Panc1 (cell line): ENCODE measurements at regions not wholly inside any gene's neighbourhood (a gene's known extent, or its start where the extent isn't known, plus 50 kb on each side); places are given as distances from the start of the nearest gene placed in this dataset.

Source experiments
- SIN3A ChIP-seq: IDR thresholded peaks from 2 replicates; pipeline ENCODE4 v1.6.1; 2012; ENCODE audit warnings: low read depth, mild to moderate bottlenecking, low read length, moderate library complexity, borderline replicate concordance; ENCODE audit not compliant: insufficient read depth
- TF ChIP-seq, protein P1 (sequence below): fragments of 450-650 bp; IDR thresholded peaks from 2 replicates; pipeline ENCODE4 v1.5.1; 2017; ENCODE audit warnings: mild to moderate bottlenecking

DNA sequence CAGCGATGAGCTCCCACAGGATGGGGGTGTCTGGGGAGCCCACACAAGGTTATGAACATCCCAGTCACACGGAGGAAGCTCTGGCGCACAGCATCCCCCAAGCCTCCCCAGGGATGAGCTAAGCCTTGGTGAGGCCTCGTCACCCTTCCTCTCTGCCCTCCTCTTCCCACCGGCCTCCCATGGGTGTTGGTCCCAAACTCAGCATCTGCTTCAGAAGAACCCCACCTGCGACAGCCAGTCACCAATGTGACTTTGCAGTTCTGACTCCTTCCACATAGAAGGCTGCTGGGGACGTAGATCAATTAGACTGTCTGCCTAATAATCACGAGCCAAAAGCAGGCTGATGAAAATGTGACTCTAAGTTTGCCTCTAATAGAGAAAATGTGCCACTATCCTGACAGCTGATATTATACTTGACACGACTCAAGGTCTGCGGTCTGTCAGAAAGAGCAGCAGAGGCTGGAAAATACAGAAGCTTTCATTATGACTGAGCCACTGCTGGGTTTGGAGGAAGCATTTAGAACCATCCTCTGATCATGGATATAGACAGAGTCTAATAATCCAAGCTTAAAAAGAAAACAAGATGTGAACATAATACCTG is 116.0 kb upstream of the PFKP start:
- no peak for TF ChIP-seq SIN3A
- TF ChIP-seq, protein P1, sequence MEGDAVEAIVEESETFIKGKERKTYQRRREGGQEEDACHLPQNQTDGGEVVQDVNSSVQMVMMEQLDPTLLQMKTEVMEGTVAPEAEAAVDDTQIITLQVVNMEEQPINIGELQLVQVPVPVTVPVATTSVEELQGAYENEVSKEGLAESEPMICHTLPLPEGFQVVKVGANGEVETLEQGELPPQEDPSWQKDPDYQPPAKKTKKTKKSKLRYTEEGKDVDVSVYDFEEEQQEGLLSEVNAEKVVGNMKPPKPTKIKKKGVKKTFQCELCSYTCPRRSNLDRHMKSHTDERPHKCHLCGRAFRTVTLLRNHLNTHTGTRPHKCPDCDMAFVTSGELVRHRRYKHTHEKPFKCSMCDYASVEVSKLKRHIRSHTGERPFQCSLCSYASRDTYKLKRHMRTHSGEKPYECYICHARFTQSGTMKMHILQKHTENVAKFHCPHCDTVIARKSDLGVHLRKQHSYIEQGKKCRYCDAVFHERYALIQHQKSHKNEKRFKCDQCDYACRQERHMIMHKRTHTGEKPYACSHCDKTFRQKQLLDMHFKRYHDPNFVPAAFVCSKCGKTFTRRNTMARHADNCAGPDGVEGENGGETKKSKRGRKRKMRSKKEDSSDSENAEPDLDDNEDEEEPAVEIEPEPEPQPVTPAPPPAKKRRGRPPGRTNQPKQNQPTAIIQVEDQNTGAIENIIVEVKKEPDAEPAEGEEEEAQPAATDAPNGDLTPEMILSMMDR: no peak
